ENCODE measurements at regions not wholly inside any gene's neighbourhood (a gene's known extent, or its start where the extent isn't known, plus 50 kb on each side); places are given as distances from the start of the nearest gene placed in this dataset.

DNA sequence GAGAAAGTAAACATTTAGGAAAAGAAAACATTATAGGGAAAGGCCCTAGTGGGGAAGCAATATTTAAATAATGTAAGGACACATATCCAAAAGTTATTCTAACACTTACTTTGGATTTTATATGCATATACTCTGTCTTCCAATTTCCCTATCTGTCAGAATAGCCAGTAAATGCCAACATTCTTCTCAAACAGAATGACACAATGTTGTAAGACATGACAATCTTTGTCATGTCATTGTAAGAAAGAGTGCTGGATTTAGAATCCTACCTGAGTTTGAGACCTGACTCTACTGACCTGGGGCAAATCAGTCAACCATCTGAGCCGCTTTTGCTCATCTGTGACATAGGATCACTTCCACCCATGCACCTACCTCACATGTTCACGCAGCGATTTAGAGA lies 198.3 kb downstream of the PHLDA1 start:
- Histone ChIP-seq H3K27ac (ENCODE audit: low read depth in 1 of 2, low read length in 2 of 2) (no peak overlapping the region), H3K27me3 (ENCODE audit: control insufficient read depth in 4 of 4, insufficient read depth in 4 of 4, low read length in 3 of 4) (no peaks in the 10 kb centered on the region), H3K36me3 (ENCODE audit: control insufficient read depth in 4 of 4, insufficient read depth in 3 of 4, low read depth in 1 of 4, low read length in 3 of 4) (no peaks in the 10 kb centered on the region), H3K9ac (ENCODE audit: low read depth in 1 of 2, low read length in 2 of 2) (no peak overlapping the region), H3K4me1 (ENCODE audit: control insufficient read depth in 4 of 4, insufficient read depth in 4 of 4, low read length in 3 of 4) (no peaks in the 10 kb centered on the region), H3K9me3 (ENCODE audit: control insufficient read depth in 4 of 4, low read length in 3 of 4) (no peaks in the 10 kb centered on the region), H3K4me3 (ENCODE audit: low read depth in 1 of 3, low read length in 3 of 3) (no peak overlapping the region)
- TF ChIP-seq, protein P1, sequence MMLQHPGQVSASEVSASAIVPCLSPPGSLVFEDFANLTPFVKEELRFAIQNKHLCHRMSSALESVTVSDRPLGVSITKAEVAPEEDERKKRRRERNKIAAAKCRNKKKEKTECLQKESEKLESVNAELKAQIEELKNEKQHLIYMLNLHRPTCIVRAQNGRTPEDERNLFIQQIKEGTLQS (IDR thresholded peaks at IDR 0.05), result no peak
- no peak for TF ChIP-seq FOXA2 (IDR thresholded peaks at IDR 0.05)
- TF ChIP-seq FOXA1 (IDR thresholded peaks at IDR 0.05), result no peak
- TF ChIP-seq RAD21 (IDR thresholded peaks at IDR 0.05), result no peak
- no peak for TF ChIP-seq YY1 (IDR thresholded peaks at IDR 0.05)
- TF ChIP-seq NR2F2 (IDR thresholded peaks at IDR 0.05), result no peak
- no peak for TF ChIP-seq JUND (IDR thresholded peaks at IDR 0.05)
- WGBS, result 63% methylated on average over 3 of the region's 3 CpGs
- no peak for DNase-seq (ENCODE audit: low spot score)

DNA sequence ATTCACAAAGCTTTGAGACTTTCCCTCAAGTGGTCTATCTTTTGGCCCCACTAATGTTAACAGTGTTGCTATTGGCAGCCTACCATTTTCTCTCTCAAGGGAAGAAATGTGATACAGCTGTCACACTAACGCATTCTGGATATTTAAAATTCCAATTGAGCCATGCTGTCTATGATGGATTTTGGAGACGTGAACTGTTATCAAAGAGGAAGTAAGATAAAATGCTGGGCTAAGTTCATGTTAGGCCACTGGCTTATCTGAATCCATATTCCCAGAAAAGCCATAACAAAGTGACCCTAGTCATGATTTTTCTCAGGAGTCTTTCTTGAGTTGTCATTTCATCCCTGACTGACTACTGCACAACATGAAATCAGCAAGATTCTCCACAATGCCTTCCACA lies 200.2 kb downstream of the PHLDA1 start:
- DNase-seq (ENCODE audit: low spot score), result no peak
- Histone ChIP-seq H3K4me1 (ENCODE audit: control insufficient read depth in 4 of 4, insufficient read depth in 4 of 4, low read length in 3 of 4) (no peaks in the 10 kb centered on the region), H3K9ac (ENCODE audit: low read depth in 1 of 2, low read length in 2 of 2) (no peak overlapping the region), H3K9me3 (ENCODE audit: control insufficient read depth in 4 of 4, low read length in 3 of 4) (no peaks in the 10 kb centered on the region), H3K27ac (ENCODE audit: low read depth in 1 of 2, low read length in 2 of 2) (no peak overlapping the region), H3K4me3 (ENCODE audit: low read depth in 1 of 3, low read length in 3 of 3) (no peak overlapping the region), H3K36me3 (ENCODE audit: control insufficient read depth in 4 of 4, insufficient read depth in 3 of 4, low read depth in 1 of 4, low read length in 3 of 4) (no peaks in the 10 kb centered on the region), H3K27me3 (ENCODE audit: control insufficient read depth in 4 of 4, insufficient read depth in 4 of 4, low read length in 3 of 4) (no peaks in the 10 kb centered on the region)
- TF ChIP-seq, protein P1 (IDR thresholded peaks at IDR 0.05), result no peak
- TF ChIP-seq GABPA (IDR thresholded peaks at IDR 0.05 in 1 of 2, conservative IDR thresholded peaks at IDR 0.05 in 1 of 2) (no peak), RAD21 (IDR thresholded peaks at IDR 0.05) (peak in 1 of 2 donors; percentile 56), FOXA1 (IDR thresholded peaks at IDR 0.05) (no peak), SP1 (IDR thresholded peaks at IDR 0.05) (peak; percentile 17), JUND (IDR thresholded peaks at IDR 0.05) (no peak), RXRA (IDR thresholded peaks at IDR 0.05) (peak; percentile 49 to 63), TAF1 (conservative IDR thresholded peaks at IDR 0.05) (no peak), YY1 (IDR thresholded peaks at IDR 0.05) (no peak), EGR1 (IDR thresholded peaks at IDR 0.05; ENCODE audit: low read depth in 2 of 2) (no peak), FOXA2 (IDR thresholded peaks at IDR 0.05) (no peak), HNF4A (conservative IDR thresholded peaks at IDR 0.05) (no peak), HNF4G (IDR thresholded peaks at IDR 0.05) (no peak), NR2F2 (IDR thresholded peaks at IDR 0.05) (peak; percentile 93)
- TF ChIP-seq, protein P2, sequence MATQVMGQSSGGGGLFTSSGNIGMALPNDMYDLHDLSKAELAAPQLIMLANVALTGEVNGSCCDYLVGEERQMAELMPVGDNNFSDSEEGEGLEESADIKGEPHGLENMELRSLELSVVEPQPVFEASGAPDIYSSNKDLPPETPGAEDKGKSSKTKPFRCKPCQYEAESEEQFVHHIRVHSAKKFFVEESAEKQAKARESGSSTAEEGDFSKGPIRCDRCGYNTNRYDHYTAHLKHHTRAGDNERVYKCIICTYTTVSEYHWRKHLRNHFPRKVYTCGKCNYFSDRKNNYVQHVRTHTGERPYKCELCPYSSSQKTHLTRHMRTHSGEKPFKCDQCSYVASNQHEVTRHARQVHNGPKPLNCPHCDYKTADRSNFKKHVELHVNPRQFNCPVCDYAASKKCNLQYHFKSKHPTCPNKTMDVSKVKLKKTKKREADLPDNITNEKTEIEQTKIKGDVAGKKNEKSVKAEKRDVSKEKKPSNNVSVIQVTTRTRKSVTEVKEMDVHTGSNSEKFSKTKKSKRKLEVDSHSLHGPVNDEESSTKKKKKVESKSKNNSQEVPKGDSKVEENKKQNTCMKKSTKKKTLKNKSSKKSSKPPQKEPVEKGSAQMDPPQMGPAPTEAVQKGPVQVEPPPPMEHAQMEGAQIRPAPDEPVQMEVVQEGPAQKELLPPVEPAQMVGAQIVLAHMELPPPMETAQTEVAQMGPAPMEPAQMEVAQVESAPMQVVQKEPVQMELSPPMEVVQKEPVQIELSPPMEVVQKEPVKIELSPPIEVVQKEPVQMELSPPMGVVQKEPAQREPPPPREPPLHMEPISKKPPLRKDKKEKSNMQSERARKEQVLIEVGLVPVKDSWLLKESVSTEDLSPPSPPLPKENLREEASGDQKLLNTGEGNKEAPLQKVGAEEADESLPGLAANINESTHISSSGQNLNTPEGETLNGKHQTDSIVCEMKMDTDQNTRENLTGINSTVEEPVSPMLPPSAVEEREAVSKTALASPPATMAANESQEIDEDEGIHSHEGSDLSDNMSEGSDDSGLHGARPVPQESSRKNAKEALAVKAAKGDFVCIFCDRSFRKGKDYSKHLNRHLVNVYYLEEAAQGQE (IDR thresholded peaks at IDR 0.05), result no peak
- TF ChIP-seq, protein P3, sequence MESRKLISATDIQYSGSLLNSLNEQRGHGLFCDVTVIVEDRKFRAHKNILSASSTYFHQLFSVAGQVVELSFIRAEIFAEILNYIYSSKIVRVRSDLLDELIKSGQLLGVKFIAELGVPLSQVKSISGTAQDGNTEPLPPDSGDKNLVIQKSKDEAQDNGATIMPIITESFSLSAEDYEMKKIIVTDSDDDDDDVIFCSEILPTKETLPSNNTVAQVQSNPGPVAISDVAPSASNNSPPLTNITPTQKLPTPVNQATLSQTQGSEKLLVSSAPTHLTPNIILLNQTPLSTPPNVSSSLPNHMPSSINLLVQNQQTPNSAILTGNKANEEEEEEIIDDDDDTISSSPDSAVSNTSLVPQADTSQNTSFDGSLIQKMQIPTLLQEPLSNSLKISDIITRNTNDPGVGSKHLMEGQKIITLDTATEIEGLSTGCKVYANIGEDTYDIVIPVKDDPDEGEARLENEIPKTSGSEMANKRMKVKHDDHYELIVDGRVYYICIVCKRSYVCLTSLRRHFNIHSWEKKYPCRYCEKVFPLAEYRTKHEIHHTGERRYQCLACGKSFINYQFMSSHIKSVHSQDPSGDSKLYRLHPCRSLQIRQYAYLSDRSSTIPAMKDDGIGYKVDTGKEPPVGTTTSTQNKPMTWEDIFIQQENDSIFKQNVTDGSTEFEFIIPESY (IDR thresholded peaks at IDR 0.05), result no peak
- TF ChIP-seq, protein P4, sequence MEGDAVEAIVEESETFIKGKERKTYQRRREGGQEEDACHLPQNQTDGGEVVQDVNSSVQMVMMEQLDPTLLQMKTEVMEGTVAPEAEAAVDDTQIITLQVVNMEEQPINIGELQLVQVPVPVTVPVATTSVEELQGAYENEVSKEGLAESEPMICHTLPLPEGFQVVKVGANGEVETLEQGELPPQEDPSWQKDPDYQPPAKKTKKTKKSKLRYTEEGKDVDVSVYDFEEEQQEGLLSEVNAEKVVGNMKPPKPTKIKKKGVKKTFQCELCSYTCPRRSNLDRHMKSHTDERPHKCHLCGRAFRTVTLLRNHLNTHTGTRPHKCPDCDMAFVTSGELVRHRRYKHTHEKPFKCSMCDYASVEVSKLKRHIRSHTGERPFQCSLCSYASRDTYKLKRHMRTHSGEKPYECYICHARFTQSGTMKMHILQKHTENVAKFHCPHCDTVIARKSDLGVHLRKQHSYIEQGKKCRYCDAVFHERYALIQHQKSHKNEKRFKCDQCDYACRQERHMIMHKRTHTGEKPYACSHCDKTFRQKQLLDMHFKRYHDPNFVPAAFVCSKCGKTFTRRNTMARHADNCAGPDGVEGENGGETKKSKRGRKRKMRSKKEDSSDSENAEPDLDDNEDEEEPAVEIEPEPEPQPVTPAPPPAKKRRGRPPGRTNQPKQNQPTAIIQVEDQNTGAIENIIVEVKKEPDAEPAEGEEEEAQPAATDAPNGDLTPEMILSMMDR (IDR thresholded peaks at IDR 0.05; ENCODE audit: low read depth, low read length, missing input control), result no peak
- TF ChIP-seq, protein P5, sequence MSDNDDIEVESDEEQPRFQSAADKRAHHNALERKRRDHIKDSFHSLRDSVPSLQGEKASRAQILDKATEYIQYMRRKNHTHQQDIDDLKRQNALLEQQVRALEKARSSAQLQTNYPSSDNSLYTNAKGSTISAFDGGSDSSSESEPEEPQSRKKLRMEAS (IDR thresholded peaks at IDR 0.05), result no peak
- 51% methylated on average over 2 of the region's 2 CpGs for WGBS

Measured in liver (tissue), 8 donors.